ENCODE measurements at regions not wholly inside any gene's neighbourhood (a gene's known extent, or its start where the extent isn't known, plus 50 kb on each side); places are given as distances from the start of the nearest gene placed in this dataset.

DNA sequence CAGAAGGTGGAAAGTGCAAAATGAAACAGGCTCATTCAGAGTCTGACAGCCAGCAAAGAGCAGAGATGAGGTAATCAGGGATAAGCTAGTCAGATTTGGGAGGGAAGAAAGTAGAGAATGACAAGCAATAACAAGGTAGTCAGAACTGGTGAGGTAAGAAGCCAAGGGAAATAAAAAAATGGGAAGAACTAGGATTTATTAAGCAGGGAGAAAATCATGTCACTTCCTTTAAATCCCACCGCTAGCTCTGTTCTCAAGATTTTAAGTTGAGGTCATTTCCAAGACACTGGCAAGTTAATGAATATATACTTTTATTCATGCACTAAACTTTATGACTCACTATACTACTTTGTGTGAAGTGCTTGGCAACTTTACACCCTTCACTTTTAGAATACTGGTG is 1106.8 kb downstream of the IGSF11 start:
- Histone ChIP-seq H2BK12ac (ENCODE audit: low read depth, low read length) (no peak overlapping the region), H3K18ac (ENCODE audit: extremely low read depth, low read length) (no peak overlapping the region), H3K9me3 (ENCODE audit: insufficient read depth in 2 of 2, low read depth in 1 of 2, low read length in 1 of 2) (no peaks in the 10 kb centered on the region), H2BK120ac (replicated peaks; ENCODE audit: low read depth, low read length) (no peak overlapping the region), H3K23me2 (ENCODE audit: low read depth, low read length) (no peaks in the 10 kb centered on the region; the same call in 1 of the 2 replicates), H3K4ac (replicated peaks; ENCODE audit: insufficient read length, low read depth, low read length) (no peak overlapping the region), H3K4me2 (ENCODE audit: insufficient read depth in 1 of 2, low read depth in 2 of 2, low read length in 2 of 2) (no peak overlapping the region), H2AFZ (ENCODE audit: low read length) (no peak overlapping the region), H2BK5ac (ENCODE audit: low read depth, low read length) (no peak overlapping the region), H3K79me1 (ENCODE audit: low read depth, low read length) (no peaks in the 10 kb centered on the region), H3K56ac (replicated peaks; ENCODE audit: insufficient read length, low read depth, low read length) (no peak overlapping the region), H3K4me1 (replicated peaks in 1 of 4; ENCODE audit: control insufficient read depth in 3 of 4, insufficient read depth in 4 of 4, low read length in 3 of 4) (no peaks in the 10 kb centered on the region), H2AK5ac (ENCODE audit: low read depth, low read length) (no peak overlapping the region), H3K27ac (ENCODE audit: low read depth, low read length) (no peak overlapping the region), H3K4me3 (ENCODE audit: extremely low read depth in 1 of 4, insufficient read depth in 2 of 4, low read depth in 3 of 4, low read length in 4 of 4) (no peak overlapping the region), H4K5ac (ENCODE audit: insufficient read length, low read depth, low read length) (no peak overlapping the region), H3K14ac (ENCODE audit: insufficient read length) (no peak overlapping the region), H4K8ac (ENCODE audit: extremely low read depth, insufficient read depth, low read length) (no peak overlapping the region), H3K27me3 (replicated peaks in 1 of 4; ENCODE audit: control insufficient read depth in 3 of 4, extremely low read depth in 1 of 4, insufficient read depth in 3 of 4, low read length in 3 of 4) (no peaks in the 10 kb centered on the region), H3K23ac (ENCODE audit: insufficient read length) (no peak overlapping the region), H3K36me3 (ENCODE audit: control insufficient read depth in 2 of 4, insufficient read depth in 4 of 4, low read length in 3 of 4) (no peaks in the 10 kb centered on the region), H3K9ac (replicated peaks in 1 of 4; ENCODE audit: extremely low read depth in 1 of 4, low read depth in 3 of 4, low read length in 3 of 4) (no peak overlapping the region), H4K20me1 (replicated peaks in 1 of 2; ENCODE audit: control insufficient read depth in 1 of 2, insufficient read depth in 2 of 2, low read length in 2 of 2) (no peaks in the 10 kb centered on the region), H4K91ac (replicated peaks; ENCODE audit: insufficient read length, low read length) (no peak overlapping the region), H3K79me2 (ENCODE audit: control insufficient read depth in 1 of 2, insufficient read depth in 2 of 2, low read length in 2 of 2) (no peaks in the 10 kb centered on the region), H2BK20ac (ENCODE audit: low read length) (no peak overlapping the region), H2BK15ac (ENCODE audit: low read length) (no peak overlapping the region)
- ChIA-PET CTCF (ENCODE audit: partially characterized antibody) (interaction anchor here (1.4 kb wide), 1 partner anchor 29 kb away, joined by 6 read pairs; no protein-coding TSS in a partner anchor), POLR2A (ENCODE audit: partially characterized antibody) (no interaction called here)
- DNase-seq (ENCODE audit: low read depth in 1 of 2, low spot score in 2 of 2), result no peak
- TF ChIP-seq RAD21 (IDR thresholded peaks at IDR 0.05 in 1 of 2, conservative IDR thresholded peaks at IDR 0.05 in 1 of 2; ENCODE audit: low read depth in 2 of 2, low read length in 2 of 2) (no peak), POLR2AphosphoS5 (IDR thresholded peaks at IDR 0.05; ENCODE audit: low read depth, low read length) (no peak), EZH2 (IDR thresholded peaks at IDR 0.05; ENCODE audit: low read depth, low read length, severe bottlenecking) (no peak)
- WGBS, 2 experiments (ENCODE audit: extremely low coverage in 1 of 2, insufficient coverage in 1 of 2, insufficient read length in 1 of 2, insufficient replicate concordance in 2 of 2, low coverage in 1 of 2, low lambda C conversion rate in 2 of 2, missing lambda C conversion rate in 1 of 2), result 92% methylated on average over 1 of the region's 1 CpG; no CpG with 5 or more reads in 1 of the 2 experiments
- no peak for FAIRE-seq
